Rectal smooth muscle tissue (tissue), 1 donor: ENCODE measurements at regions not wholly inside any gene's neighbourhood (a gene's known extent, or its start where the extent isn't known, plus 50 kb on each side); places are given as distances from the start of the nearest gene placed in this dataset.
A peak's percentile ranks its signal among the peaks of the same experiment; 100 is the strongest.

ENCODE experiments used
- H3K27ac ChIP-seq: one replicate; pipeline ENCODE4 v1.7.0; 2013; ENCODE audit warnings: low read depth, low read length, inconsistent platforms
- H3K27me3 ChIP-seq: one replicate; pipeline ENCODE4 v1.7.0; 2013; ENCODE audit warnings: low read length; ENCODE audit not compliant: control insufficient read depth, insufficient read depth
- H3K36me3 ChIP-seq: one replicate; pipeline ENCODE4 v1.7.0; 2013; ENCODE audit warnings: low read length; ENCODE audit not compliant: control insufficient read depth, insufficient read depth
- H3K4me1 ChIP-seq: one replicate; pipeline ENCODE4 v1.7.0; 2013; ENCODE audit warnings: low read length; ENCODE audit not compliant: control insufficient read depth, insufficient read depth
- H3K4me3 ChIP-seq: one replicate; pipeline ENCODE4 v1.7.0; 2013; ENCODE audit warnings: low read length
- H3K9ac ChIP-seq: one replicate; pipeline ENCODE4 v1.7.0; 2013; ENCODE audit warnings: low read length

DNA sequence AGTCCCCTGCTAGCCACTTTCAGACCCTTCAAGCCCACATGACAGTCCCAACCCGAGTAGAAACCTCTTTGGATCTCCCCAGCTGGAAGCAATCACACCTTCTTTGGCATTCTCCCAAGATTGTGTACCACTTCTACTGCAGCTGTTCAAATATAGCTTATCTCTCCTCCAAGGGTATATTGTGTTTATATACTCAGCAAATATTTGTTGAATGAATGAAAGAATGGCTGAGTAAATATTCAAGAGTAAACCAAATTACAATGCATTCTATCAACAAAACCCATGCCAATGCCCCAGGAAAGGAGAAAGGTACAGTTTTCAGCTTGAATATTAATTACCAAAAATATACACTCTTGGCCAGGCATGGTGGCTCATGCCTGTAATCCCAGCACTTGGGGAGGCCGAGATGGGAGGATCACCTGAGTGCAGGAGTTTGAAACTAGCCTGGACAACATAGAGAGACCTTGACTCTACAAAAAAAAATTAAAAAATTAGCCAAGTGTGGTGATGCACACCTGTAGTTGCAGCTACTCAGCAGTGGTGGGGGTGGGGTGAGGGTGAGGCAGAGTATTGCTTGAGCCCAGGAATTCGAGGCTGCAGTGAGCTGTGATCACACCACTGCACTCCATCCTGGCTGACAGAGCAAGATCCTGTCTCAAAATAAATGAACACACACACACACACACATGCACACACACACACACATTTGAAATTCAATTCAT is 68.5 kb downstream of the NIBAN1 start:
- no peak overlapping the region for H3K27ac ChIP-seq
- H3K27me3 ChIP-seq = no peaks in the 10 kb centered on the region
- peaks cover 27% of the 10 kb centered on the region for H3K4me1 ChIP-seq
- no peak overlapping the region for H3K9ac ChIP-seq
- no peaks in the 10 kb centered on the region for H3K36me3 ChIP-seq
- H3K4me3 ChIP-seq = no peak overlapping the region

DNA sequence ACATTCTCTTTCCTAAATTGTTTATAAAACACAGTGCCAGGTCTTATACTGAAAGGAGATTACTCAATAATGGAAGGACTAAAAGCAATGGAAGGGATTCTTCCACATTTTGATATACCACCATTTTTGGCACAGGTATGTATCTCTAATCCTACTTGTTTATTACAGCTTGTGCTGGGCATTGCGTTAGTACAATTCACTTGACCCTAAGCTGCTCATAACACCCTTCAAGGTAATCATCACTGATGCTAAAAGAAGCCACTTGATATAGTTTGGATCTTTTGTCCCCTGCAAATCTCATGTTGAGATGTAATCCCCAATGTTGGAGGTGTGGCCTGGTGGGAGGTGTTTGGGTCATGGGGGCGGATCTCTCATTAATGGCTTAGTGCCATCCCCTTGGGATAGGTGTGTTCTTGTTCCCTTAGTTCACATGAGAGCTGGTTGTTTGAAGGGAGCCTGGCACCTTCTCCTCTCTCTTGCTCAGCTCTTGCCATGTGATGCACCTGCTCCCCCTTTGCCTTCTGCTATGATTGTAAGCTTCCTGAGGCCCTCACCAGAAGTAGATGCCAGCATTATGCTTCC is 71.1 kb downstream of the NIBAN1 start:
- H3K27me3 ChIP-seq = no peaks in the 10 kb centered on the region

DNA sequence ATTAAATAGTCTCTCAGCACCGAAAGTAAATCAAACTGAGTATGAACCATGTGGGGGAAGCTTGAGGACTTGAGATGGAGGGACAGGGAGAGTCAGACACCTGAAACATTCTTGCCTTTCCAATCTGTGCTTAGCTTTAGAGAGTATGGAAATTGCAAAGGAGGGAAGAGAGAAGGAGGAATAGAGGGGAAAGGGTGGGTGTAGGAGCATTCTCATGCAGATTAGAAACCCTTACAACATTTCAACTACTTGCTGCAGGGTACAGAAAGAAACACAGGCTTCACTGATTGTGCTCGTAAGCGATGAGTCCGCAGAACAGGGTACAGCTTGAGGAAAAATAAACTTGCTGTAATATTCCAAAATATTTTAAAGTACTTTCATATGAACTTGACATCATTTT is 73.8 kb downstream of the NIBAN1 start:
- H3K27ac ChIP-seq = no peak overlapping the region
- peaks cover 25% of the 10 kb centered on the region for H3K4me1 ChIP-seq
- peaks cover 9% of the 10 kb centered on the region for H3K36me3 ChIP-seq
- H3K9ac ChIP-seq = no peak overlapping the region
- H3K27me3 ChIP-seq = no peaks in the 10 kb centered on the region
- H3K4me3 ChIP-seq = no peak overlapping the region

More for the DNA sequence above, 71.1 kb downstream of the NIBAN1 start:
- no peak overlapping the region for H3K9ac ChIP-seq
- H3K4me3 ChIP-seq = no peak overlapping the region
- peaks cover 28% of the 10 kb centered on the region for H3K4me1 ChIP-seq
- H3K36me3 ChIP-seq = peaks cover 2% of the 10 kb centered on the region
- H3K27ac ChIP-seq = no peak overlapping the region

DNA sequence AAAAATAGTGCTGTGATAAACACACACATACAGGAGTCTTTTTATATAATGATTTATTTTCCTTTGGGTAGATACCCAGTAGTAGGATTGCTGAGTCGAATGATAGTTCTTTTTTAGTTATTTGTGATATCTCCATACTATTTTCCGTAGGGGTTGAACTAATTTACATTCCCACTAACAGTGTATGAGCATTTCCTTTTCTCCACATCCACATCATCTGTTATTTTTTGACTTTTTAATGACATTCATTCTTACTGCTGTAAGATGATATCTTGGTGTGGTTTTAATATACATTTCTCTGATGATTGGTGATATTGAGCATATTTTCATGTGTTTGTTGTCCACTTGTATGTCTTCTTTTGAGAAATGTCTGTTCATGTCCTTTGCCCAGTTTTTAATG is 78.3 kb downstream of the NIBAN1 start:
- Histone ChIP-seq H3K36me3 (peaks cover 9% of the 10 kb centered on the region), H3K4me1 (peaks cover 10% of the 10 kb centered on the region), H3K4me3 (no peak overlapping the region), H3K9ac (no peak overlapping the region), H3K27me3 (no peaks in the 10 kb centered on the region), H3K27ac (no peak overlapping the region)

DNA sequence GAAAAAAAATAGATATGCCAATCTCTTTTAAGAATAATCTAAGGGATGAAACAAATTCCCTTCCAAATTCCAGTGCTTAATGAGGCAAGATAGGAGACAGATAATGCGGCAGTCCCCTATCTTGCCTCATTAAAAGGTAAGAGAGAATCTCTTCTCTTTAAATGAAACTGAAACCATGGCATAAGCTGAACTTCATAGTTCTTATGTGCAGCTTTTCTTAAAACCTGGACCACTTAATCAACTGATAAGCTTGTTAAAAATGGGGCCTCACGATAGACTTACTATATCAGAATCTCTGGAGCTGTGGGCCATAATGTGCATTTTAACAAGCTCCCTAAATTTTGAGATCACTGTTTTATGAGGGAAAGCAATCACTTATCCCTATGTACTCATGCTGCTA is 79.2 kb downstream of the NIBAN1 start:
- Histone ChIP-seq H3K27ac (no peak overlapping the region), H3K9ac (no peak overlapping the region), H3K27me3 (no peaks in the 10 kb centered on the region), H3K4me3 (no peak overlapping the region), H3K36me3 (peaks cover 9% of the 10 kb centered on the region), H3K4me1 (peaks cover 14% of the 10 kb centered on the region)

DNA sequence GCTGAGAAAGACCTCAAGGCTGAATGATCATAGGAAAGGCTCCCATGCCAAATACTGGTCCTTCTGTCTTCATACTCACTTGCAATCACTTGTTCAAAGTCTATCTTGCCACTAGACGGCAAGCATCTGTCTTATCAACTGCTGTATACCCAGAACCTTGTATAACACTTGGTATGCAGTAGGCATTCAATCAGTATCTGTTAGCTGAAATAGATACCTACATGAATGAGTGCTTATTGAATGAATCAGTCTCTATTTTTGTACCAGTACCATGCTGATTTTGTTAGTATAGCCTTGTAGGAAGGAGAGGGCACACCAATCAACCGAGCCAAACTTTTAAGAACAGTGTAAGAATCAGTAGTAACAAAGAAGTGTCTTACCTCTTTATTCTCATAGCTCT is 80.6 kb downstream of the NIBAN1 start:
- Histone ChIP-seq H3K4me1 (peaks cover 17% of the 10 kb centered on the region), H3K36me3 (peaks cover 7% of the 10 kb centered on the region), H3K4me3 (no peak overlapping the region), H3K9ac (no peak overlapping the region), H3K27me3 (no peaks in the 10 kb centered on the region), H3K27ac (no peak overlapping the region)

DNA sequence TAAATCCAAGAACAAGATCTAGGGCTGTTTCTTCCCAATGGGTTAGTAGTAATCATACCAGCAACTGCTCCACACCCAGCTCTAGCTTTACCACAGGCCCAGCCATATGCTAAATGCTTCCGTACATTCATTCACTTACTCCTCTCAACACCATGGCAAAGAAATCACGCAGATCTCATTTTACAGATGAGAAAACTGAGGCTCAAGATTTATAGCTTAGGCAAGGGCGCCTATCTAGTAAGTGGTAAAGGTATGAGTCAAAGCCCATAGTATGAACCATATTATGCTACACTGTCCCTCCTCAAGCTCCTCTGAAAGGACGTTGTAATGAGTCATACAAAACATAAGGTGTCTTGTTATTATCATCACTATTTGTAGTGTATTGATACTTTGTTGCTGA is 82.2 kb downstream of the NIBAN1 start:
- H3K36me3 ChIP-seq = no peaks in the 10 kb centered on the region
- peak overlapping the region; percentile 36 for H3K27ac ChIP-seq
- H3K9ac ChIP-seq = no peak overlapping the region
- H3K4me1 ChIP-seq = peaks cover 25% of the 10 kb centered on the region
- no peak overlapping the region for H3K4me3 ChIP-seq
- H3K27me3 ChIP-seq = no peaks in the 10 kb centered on the region

DNA sequence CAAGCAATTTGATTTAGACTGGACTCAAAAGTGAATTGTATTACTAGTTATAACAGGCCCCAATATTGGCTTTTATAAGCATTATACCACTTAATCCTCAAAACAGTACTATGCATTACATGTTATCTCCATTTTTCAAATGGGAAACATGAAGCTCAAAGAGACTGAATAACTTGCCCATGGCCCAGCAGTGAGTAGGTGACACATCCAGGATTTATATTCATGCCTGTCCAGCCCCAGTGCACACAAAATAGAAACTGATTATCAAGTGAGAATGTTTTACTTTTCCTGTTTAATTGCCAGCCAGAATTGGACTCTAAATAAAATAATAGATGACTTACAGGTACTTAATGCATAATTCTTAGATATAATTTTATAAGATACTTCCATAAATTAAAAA is 82.9 kb downstream of the NIBAN1 start:
- H3K4me3 ChIP-seq = no peak overlapping the region
- no peaks in the 10 kb centered on the region for H3K27me3 ChIP-seq
- peaks cover 25% of the 10 kb centered on the region for H3K4me1 ChIP-seq
- H3K27ac ChIP-seq = peak overlapping the region; percentile 72
- H3K36me3 ChIP-seq = no peaks in the 10 kb centered on the region
- H3K9ac ChIP-seq = no peak overlapping the region

DNA sequence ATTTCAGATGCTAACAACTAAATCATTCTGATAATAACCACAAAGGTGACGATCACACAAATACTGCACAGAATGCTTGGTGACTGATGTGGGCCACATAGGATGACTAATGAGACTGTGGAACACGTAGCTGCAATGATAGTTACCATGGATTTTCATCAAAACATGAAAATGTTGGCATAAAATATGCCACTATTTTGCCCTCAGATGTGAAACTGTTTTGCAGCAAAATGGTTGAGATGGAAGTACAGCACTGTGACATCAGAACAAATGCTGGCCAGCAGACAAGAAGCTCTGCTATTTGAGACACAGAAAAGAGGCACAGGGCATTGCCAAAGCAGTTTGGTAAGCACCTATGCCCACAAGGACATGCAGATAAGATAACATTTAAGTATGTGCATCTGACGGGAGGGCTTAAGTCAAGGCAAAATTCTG is 83.8 kb downstream of the NIBAN1 start:
- no peaks in the 10 kb centered on the region for H3K36me3 ChIP-seq
- peaks cover 32% of the 10 kb centered on the region for H3K4me1 ChIP-seq
- no peaks in the 10 kb centered on the region for H3K27me3 ChIP-seq
- no peak overlapping the region for H3K9ac ChIP-seq
- peak overlapping the region; percentile 72 for H3K27ac ChIP-seq
- H3K4me3 ChIP-seq = no peak overlapping the region

DNA sequence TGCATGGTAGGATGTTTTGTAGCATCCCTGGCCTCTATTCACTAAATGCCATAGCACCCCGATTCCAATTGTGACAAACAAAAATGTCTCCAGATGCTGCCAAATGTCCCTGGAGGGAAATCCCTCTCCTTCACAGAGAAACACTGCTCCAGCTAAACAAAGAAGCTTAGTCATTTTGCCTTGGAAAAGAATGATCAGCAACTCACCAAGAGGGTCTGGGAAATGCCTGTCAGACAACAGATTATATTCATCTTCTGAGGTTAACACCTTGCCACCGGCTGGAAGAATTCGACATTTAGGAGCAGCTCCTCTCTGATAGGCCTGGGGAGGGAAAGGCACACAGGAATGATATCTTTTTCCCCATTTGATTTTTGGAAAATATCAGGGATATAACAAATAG is 84.4 kb downstream of the NIBAN1 start:
- Histone ChIP-seq H3K9ac (no peak overlapping the region), H3K4me1 (peaks cover 35% of the 10 kb centered on the region)

DNA sequence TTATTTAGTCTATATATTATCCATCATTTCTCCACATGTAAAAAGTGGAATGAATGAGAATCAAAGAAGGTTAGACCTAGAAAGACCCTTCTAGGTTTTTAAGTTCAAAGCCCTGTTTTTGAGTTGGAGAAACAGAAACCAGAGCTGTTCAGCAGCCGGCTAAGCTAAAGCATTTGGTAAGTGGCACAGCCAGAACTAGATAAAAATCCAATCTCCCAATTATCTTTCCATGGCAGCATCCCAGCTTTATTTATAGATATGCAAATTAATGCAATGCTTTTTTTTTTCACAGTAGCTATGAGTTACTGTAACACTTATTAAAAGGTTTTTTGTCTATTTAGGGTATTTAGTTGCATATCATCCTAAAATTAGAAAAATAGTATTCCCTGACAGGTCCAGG is 85.1 kb downstream of the NIBAN1 start:
- Histone ChIP-seq H3K4me1 (peaks cover 35% of the 10 kb centered on the region), H3K9ac (no peak overlapping the region), H3K27ac (peak overlapping the region; percentile 72), H3K27me3 (no peaks in the 10 kb centered on the region), H3K36me3 (no peaks in the 10 kb centered on the region), H3K4me3 (no peak overlapping the region)

More for the DNA sequence above, 84.4 kb downstream of the NIBAN1 start:
- H3K4me3 ChIP-seq = no peak overlapping the region
- H3K27ac ChIP-seq = peak overlapping the region; percentile 72
- H3K27me3 ChIP-seq = no peaks in the 10 kb centered on the region
- H3K36me3 ChIP-seq = no peaks in the 10 kb centered on the region

DNA sequence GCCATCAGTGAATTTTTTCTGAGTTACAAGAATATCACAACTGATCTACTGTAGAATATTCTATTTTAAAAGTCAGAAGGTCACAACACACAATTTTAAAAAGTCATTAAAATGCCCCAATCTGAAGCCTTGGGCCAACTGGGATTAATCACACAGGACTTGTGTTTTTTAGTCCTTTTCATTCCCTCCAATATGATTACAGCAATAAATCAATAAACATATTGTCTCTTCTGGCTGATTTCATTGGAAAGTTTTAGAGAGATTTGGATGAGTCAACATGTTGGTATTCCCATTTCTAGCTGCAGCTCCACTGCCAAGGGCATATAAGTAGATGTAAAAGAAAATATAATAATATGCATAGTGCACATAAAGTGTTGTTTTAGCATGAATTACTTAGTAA is 85.8 kb downstream of the NIBAN1 start:
- peak overlapping the region; percentile 22 for H3K27ac ChIP-seq
- peaks cover 39% of the 10 kb centered on the region for H3K4me1 ChIP-seq
- H3K27me3 ChIP-seq = no peaks in the 10 kb centered on the region
- no peak overlapping the region for H3K9ac ChIP-seq
- H3K4me3 ChIP-seq = no peak overlapping the region
- H3K36me3 ChIP-seq = no peaks in the 10 kb centered on the region
